ENCODE measurements at regions not wholly inside any gene's neighbourhood (a gene's known extent, or its start where the extent isn't known, plus 50 kb on each side); places are given as distances from the start of the nearest gene placed in this dataset.

DNA sequence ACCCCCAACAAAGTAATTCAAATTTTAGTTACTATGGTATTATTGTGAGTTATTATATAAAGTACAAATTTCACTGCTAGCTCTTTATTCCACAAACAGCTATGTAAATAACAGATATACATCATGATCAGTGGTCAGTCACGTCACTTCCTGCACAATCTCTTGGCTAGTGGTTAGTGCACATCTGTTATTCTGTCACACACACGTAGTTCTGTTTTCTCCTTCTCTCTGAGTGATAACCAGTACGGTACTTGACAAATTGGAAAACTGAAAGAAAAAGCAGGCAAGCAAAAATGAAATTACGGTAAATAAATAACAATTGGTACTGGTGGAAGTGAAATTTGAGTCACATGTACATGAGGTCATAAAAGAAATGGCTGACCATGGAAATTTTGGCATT lies 728.7 kb downstream of the CCDC85A start:
- POLR2A ChIA-PET: no interaction called here
- no TSS peak for BruUV-seq (replicated peaks)
- intact Hi-C loops (cut with micrococcal nuclease): no loop called here
- Mint-ChIP-seq H3K27me3 (ENCODE audit: insufficient read depth, unreplicated experiment) (no peaks in the 10 kb centered on the region), H3K9me3 (ENCODE audit: unreplicated experiment) (peaks cover 32% of the 10 kb centered on the region), H3K4me1 (ENCODE audit: insufficient read depth, unreplicated experiment) (no peaks in the 10 kb centered on the region), H3K36me3 (ENCODE audit: insufficient read depth, unreplicated experiment) (no peaks in the 10 kb centered on the region), H3K4me3 (ENCODE audit: unreplicated experiment) (no peak overlapping the region), H3K27ac (ENCODE audit: low read depth, unreplicated experiment) (no peak overlapping the region)
- DNase-seq (ENCODE audit: unreplicated experiment): no peak
- CTCF ChIA-PET: interaction anchor here (0.7 kb wide), 1 partner anchor 1920 kb away, joined by 4 read pairs; no protein-coding TSS in a partner anchor
- TF ChIP-seq, protein P1, sequence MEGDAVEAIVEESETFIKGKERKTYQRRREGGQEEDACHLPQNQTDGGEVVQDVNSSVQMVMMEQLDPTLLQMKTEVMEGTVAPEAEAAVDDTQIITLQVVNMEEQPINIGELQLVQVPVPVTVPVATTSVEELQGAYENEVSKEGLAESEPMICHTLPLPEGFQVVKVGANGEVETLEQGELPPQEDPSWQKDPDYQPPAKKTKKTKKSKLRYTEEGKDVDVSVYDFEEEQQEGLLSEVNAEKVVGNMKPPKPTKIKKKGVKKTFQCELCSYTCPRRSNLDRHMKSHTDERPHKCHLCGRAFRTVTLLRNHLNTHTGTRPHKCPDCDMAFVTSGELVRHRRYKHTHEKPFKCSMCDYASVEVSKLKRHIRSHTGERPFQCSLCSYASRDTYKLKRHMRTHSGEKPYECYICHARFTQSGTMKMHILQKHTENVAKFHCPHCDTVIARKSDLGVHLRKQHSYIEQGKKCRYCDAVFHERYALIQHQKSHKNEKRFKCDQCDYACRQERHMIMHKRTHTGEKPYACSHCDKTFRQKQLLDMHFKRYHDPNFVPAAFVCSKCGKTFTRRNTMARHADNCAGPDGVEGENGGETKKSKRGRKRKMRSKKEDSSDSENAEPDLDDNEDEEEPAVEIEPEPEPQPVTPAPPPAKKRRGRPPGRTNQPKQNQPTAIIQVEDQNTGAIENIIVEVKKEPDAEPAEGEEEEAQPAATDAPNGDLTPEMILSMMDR (IDR thresholded peaks at IDR 0.05; ENCODE audit: unreplicated experiment): no peak

DNA sequence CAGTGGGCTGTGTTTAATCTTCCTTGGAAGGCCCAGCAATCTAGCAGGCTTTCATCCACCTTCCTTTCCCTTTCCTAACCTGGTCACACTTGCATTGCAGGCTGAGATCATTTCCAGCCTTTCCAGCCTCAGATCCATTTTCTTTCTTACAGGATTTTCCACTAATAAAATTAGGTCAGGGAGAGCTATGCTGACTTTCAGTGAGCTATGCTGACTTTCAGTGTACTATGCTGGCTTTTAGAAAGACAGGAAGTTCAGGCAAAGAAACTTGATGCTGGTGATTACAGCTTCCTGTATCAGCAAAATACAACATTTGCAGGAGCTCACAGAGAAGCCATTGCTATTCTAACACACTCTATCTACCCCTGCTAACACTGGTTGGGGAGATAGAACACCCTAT lies 735.0 kb downstream of the CCDC85A start:
- DNase-seq (ENCODE audit: unreplicated experiment): no peak
- intact Hi-C loops (cut with micrococcal nuclease): no loop called here
- Mint-ChIP-seq H3K4me1 (ENCODE audit: insufficient read depth, unreplicated experiment) (no peaks in the 10 kb centered on the region), H3K36me3 (ENCODE audit: insufficient read depth, unreplicated experiment) (no peaks in the 10 kb centered on the region), H3K4me3 (ENCODE audit: unreplicated experiment) (no peak overlapping the region), H3K9me3 (ENCODE audit: unreplicated experiment) (peaks cover 27% of the 10 kb centered on the region), H3K27me3 (ENCODE audit: insufficient read depth, unreplicated experiment) (no peaks in the 10 kb centered on the region), H3K27ac (ENCODE audit: low read depth, unreplicated experiment) (no peak overlapping the region)
- BruUV-seq (replicated peaks): no TSS peak
- ChIA-PET POLR2A (no interaction called here), CTCF (interaction anchor here (0.6 to 1.1 kb wide), 2 partner anchors 14 to 1150 kb away, joined by 3 read pairs; no protein-coding TSS in a partner anchor)
- TF ChIP-seq, protein P1 (IDR thresholded peaks at IDR 0.05; ENCODE audit: unreplicated experiment): no peak

DNA sequence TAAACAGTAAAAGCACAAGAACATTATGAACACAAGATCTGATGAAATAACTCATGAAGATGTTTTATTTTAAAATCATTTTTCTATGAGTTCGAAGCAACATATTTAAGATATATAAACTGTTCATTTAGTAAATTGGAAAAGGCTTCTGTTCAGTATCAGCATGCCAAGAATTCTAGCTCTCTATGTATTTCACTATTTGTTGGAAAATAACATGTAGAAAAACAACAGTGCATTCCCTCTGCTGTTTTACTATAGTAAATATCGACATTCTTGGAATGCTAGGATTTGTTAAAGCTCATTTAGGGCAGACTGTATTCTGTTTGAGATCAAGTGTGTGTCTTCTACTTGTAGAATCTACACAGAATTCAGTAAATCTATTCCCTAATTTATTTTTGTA lies 750.2 kb downstream of the CCDC85A start:
- no peak overlapping the region for H3K27ac Mint-ChIP-seq (ENCODE audit: low read depth, unreplicated experiment)
- CTCF ChIA-PET: no interaction called here
- POLR2A ChIA-PET: no interaction called here

DNA sequence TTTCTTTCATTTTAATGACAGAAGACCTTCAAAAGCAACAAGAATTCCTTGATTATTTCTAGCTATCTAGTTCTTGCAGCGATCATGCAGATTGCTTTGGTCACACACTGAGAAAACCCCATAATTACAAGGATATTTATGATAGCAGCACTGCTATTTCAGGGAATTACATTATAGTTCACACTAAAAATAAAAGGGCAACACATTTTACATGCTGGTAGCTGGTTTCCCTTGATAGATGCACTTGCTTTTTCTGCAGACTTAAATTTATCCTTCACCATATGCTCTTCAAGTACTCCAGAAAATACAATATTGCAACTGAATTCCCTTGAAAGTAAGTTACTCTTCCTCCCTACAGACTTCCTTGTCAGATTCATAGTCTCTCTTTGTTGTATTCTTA lies 751.1 kb downstream of the CCDC85A start:
- no peak overlapping the region for H3K27ac Mint-ChIP-seq (ENCODE audit: low read depth, unreplicated experiment)
- no peak overlapping the region for H3K4me3 Mint-ChIP-seq (ENCODE audit: unreplicated experiment)
- TF ChIP-seq, protein P1 (IDR thresholded peaks at IDR 0.05; ENCODE audit: unreplicated experiment): no peak
- no peaks in the 10 kb centered on the region for H3K36me3 Mint-ChIP-seq (ENCODE audit: insufficient read depth, unreplicated experiment)
- no peaks in the 10 kb centered on the region for H3K9me3 Mint-ChIP-seq (ENCODE audit: unreplicated experiment)
- no peaks in the 10 kb centered on the region for H3K4me1 Mint-ChIP-seq (ENCODE audit: insufficient read depth, unreplicated experiment)
- no peaks in the 10 kb centered on the region for H3K27me3 Mint-ChIP-seq (ENCODE audit: insufficient read depth, unreplicated experiment)
- no TSS peak for BruUV-seq (replicated peaks)
- CTCF ChIA-PET: interaction anchor here (0.6 kb wide), 1 partner anchor 14 kb away, joined by 3 read pairs; no protein-coding TSS in a partner anchor
- intact Hi-C loops (cut with micrococcal nuclease): no loop called here
- POLR2A ChIA-PET: no interaction called here
- DNase-seq (ENCODE audit: unreplicated experiment): no peak

More for the DNA sequence above, 750.2 kb downstream of the CCDC85A start:
- no TSS peak for BruUV-seq (replicated peaks)
- Mint-ChIP-seq H3K9me3 (ENCODE audit: unreplicated experiment) (no peaks in the 10 kb centered on the region), H3K4me3 (ENCODE audit: unreplicated experiment) (no peak overlapping the region), H3K36me3 (ENCODE audit: insufficient read depth, unreplicated experiment) (no peaks in the 10 kb centered on the region), H3K4me1 (ENCODE audit: insufficient read depth, unreplicated experiment) (no peaks in the 10 kb centered on the region), H3K27me3 (ENCODE audit: insufficient read depth, unreplicated experiment) (no peaks in the 10 kb centered on the region)
- TF ChIP-seq, protein P1 (IDR thresholded peaks at IDR 0.05; ENCODE audit: unreplicated experiment): no peak
- intact Hi-C loops (cut with micrococcal nuclease): no loop called here
- no peak for DNase-seq (ENCODE audit: unreplicated experiment)
